Epithelial cell of esophagus (primary cell): ENCODE measurements at regions not wholly inside any gene's neighbourhood (a gene's known extent, or its start where the extent isn't known, plus 50 kb on each side); places are given as distances from the start of the nearest gene placed in this dataset.

Source experiments
- DNase-seq: peaks from one replicate; pipeline ENCODE4 v3.0.0; 2010; ENCODE audit warnings: low read depth
- H3K4me3 ChIP-seq: 2 replicates; pipeline ENCODE4 v1.5.1; 2011; ENCODE audit warnings: mild to moderate bottlenecking, low read length, control low read depth
- CTCF ChIP-seq: IDR thresholded peaks from 2 replicates; pipeline ENCODE4 v1.5.1; 2011; ENCODE audit warnings: low read depth, mild to moderate bottlenecking, low read length, control low read depth, inconsistent platforms; ENCODE audit not compliant: insufficient read depth; ENCODE audit errors: missing control alignments

- DNase-seq = peak; percentile 28
- TF ChIP-seq CTCF = no peak
- no peak overlapping the region for H3K4me3 ChIP-seq
Observed at GRCh38 chr17:68701046-68701445, 99.9 kb upstream of the FAM20A start.

GRCh38 chr17:68700421-68700820 is 99.3 kb upstream of the FAM20A start:
- H3K4me3 ChIP-seq = no peak overlapping the region
- DNase-seq = no peak
- no peak for TF ChIP-seq CTCF

GRCh38 chr17:68699936-68700335 is 98.8 kb upstream of the FAM20A start:
- no peak for DNase-seq
- H3K4me3 ChIP-seq = no peak overlapping the region
- TF ChIP-seq CTCF = no peak

GRCh38 chr17:68698746-68699145 is 97.6 kb upstream of the FAM20A start:
- TF ChIP-seq CTCF = no peak
- no peak overlapping the region for H3K4me3 ChIP-seq
- DNase-seq = no peak

- DNase-seq = peak; percentile 91
- no peak overlapping the region for H3K4me3 ChIP-seq
- TF ChIP-seq CTCF = no peak
Observed at GRCh38 chr17:68697850-68698361, 96.7 kb upstream of the FAM20A start.

GRCh38 chr17:68695659-68696058 is 94.5 kb upstream of the FAM20A start:
- no peak for TF ChIP-seq CTCF
- H3K4me3 ChIP-seq = no peak overlapping the region
- no peak for DNase-seq

GRCh38 chr17:68694791-68695485 is 93.8 kb upstream of the FAM20A start:
- no peak for DNase-seq
- no peak for TF ChIP-seq CTCF
- no peak overlapping the region for H3K4me3 ChIP-seq
